ENCODE measurements at regions not wholly inside any gene's neighbourhood (a gene's known extent, or its start where the extent isn't known, plus 50 kb on each side); places are given as distances from the start of the nearest gene placed in this dataset.

DNA sequence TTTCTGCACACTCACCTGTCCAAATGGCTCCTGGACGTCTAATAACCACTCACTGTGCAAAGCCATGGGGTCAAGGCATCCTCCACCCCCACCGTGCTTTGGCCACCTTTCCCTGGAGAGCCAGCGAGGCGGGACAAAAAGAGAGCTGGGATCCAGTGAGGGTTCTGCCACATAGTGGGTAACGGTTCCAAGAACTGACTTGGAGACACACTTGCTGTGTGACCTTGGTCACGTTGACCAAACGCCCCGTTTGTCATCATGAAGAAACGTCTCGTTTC is 287.2 kb downstream of the TFAP2C start:
- TF ChIP-seq CTCF (conservative IDR thresholded peaks at IDR 0.05; ENCODE audit: low read depth, low read length) = no peak
- TF ChIP-seq EZH2 (IDR thresholded peaks at IDR 0.05; ENCODE audit: borderline replicate concordance, low read depth, low read length, poor library complexity, severe bottlenecking) = no peak
